ENCODE measurements at regions not wholly inside any gene's neighbourhood (a gene's known extent, or its start where the extent isn't known, plus 50 kb on each side); places are given as distances from the start of the nearest gene placed in this dataset.

DNA sequence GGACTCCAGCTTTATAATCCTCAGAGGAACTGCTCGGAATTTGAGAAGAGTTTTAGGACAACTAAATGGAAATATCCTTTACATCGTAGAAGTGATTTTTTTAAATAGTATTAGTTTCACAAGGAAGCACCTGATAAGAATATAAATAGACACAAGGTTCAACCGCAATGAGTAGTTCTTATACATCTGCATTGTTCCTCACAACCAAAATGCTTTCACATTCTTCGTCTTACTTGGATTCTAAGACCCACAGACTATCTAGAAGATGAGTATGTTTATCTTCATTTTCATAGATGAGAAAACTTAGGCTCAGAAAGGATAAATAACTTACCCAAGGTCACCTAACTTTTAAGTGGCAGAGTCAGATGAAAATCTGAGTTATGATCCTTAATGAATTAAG lies 469.0 kb downstream of the GALC start:
- no peak for DNase-seq
- H3K4me1 ChIP-seq = no peaks in the 10 kb centered on the region

DNA sequence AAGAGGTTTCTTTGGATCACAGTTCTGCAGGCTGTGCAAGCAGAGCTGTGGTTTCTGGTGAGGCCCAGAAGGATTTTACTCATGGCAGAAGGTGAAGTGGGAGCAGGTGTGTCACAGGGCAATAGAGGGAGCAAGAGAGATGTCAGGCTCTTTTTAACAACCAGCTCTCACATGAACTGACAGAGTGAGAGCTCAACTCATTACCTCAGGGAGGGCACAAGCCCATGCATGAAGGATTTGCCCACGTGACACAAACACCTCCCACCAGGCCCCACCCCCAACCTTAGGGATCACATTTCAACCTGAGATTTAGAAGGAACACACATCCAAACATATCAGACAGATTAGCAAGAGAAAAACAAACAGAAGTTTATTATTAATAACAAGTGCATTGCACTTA lies 470.4 kb downstream of the GALC start:
- H3K4me3 ChIP-seq = no peak overlapping the region
- WGBS, 2 donors = 6 to 14% methylated on average over 1 of the region's 1 CpG
- intact Hi-C loops (cut with DNase I) = no loop called here
- H3K9me3 ChIP-seq = no peaks in the 10 kb centered on the region
- no peak overlapping the region for H3K27ac ChIP-seq
- H3K36me3 ChIP-seq = no peaks in the 10 kb centered on the region
- no peaks in the 10 kb centered on the region for H3K4me1 ChIP-seq
- no peaks in the 10 kb centered on the region for H3K27me3 ChIP-seq
- TF ChIP-seq, protein P1, sequence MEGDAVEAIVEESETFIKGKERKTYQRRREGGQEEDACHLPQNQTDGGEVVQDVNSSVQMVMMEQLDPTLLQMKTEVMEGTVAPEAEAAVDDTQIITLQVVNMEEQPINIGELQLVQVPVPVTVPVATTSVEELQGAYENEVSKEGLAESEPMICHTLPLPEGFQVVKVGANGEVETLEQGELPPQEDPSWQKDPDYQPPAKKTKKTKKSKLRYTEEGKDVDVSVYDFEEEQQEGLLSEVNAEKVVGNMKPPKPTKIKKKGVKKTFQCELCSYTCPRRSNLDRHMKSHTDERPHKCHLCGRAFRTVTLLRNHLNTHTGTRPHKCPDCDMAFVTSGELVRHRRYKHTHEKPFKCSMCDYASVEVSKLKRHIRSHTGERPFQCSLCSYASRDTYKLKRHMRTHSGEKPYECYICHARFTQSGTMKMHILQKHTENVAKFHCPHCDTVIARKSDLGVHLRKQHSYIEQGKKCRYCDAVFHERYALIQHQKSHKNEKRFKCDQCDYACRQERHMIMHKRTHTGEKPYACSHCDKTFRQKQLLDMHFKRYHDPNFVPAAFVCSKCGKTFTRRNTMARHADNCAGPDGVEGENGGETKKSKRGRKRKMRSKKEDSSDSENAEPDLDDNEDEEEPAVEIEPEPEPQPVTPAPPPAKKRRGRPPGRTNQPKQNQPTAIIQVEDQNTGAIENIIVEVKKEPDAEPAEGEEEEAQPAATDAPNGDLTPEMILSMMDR (IDR thresholded peaks at IDR 0.05) = no peak
- no peak for TF ChIP-seq POLR2A (IDR thresholded peaks at IDR 0.05)
- no peak for DNase-seq

More for the DNA sequence above, 469.0 kb downstream of the GALC start:
- Histone ChIP-seq H3K27ac (no peak overlapping the region), H3K36me3 (no peaks in the 10 kb centered on the region), H3K27me3 (no peaks in the 10 kb centered on the region), H3K4me3 (no peak overlapping the region), H3K9me3 (no peaks in the 10 kb centered on the region)
- TF ChIP-seq, protein P1 (IDR thresholded peaks at IDR 0.05) = no peak
- TF ChIP-seq POLR2A (IDR thresholded peaks at IDR 0.05) = no peak
- intact Hi-C loops (cut with DNase I) = no loop called here
- WGBS, 2 donors = 75 to 79% methylated on average over 4 of the region's 4 CpGs

DNA sequence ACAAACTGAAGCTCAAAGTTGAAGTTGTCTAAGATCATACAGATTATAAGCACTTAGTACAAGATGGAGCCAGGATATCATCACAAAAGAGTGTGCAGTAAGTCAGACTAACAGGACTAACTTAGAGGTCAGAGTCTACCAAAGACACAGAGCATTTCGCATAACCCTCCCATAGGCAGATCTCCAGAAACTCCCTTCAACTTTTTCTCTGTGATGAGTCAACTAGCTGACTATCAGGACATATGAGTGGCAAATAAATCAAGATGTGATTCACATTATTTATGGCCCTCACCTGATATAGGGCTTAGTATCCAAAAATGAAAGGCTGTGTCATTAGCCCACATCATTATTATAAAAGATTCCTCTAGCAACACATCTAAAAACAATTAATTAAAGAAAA lies 484.6 kb downstream of the GALC start:
- 86 to 94% methylated on average over 1 of the region's 1 CpG for WGBS, 2 donors
- Histone ChIP-seq H3K4me3 (no peak overlapping the region), H3K27ac (no peak overlapping the region), H3K4me1 (no peaks in the 10 kb centered on the region), H3K9me3 (no peaks in the 10 kb centered on the region), H3K36me3 (no peaks in the 10 kb centered on the region), H3K27me3 (no peaks in the 10 kb centered on the region)
- TF ChIP-seq POLR2A (IDR thresholded peaks at IDR 0.05) = no peak
- TF ChIP-seq, protein P1 (IDR thresholded peaks at IDR 0.05) = no peak
- intact Hi-C loops (cut with DNase I) = no loop called here
- no peak for DNase-seq

DNA sequence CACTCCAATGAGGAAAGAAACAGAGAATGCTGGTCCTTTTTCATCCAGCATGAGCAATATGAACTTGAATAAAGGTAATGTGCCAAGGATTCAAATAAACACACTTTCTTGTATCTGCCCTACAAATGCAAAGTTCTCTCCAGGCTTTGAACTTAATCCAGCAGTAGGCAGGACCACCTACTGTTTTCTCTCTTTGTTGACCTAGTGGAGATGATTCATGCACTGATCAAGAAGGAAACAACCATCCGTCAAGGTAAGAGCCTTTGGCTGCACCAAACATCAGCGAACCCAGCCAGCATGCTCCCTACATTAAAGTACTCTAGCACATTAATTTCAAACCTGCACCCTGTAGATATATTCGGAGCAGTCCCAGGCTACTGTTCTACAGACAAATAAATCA lies 489.3 kb downstream of the GALC start:
- Histone ChIP-seq H3K27ac (no peak overlapping the region), H3K9me3 (no peaks in the 10 kb centered on the region), H3K36me3 (no peaks in the 10 kb centered on the region), H3K4me1 (no peaks in the 10 kb centered on the region), H3K4me3 (no peak overlapping the region), H3K27me3 (no peaks in the 10 kb centered on the region)
- WGBS, 2 donors = 63 to 76% methylated on average over 3 of the region's 3 CpGs
- TF ChIP-seq POLR2A (IDR thresholded peaks at IDR 0.05) = no peak
- TF ChIP-seq, protein P1 (IDR thresholded peaks at IDR 0.05) = no peak
- no peak for DNase-seq
- intact Hi-C loops (cut with DNase I) = no loop called here

DNA sequence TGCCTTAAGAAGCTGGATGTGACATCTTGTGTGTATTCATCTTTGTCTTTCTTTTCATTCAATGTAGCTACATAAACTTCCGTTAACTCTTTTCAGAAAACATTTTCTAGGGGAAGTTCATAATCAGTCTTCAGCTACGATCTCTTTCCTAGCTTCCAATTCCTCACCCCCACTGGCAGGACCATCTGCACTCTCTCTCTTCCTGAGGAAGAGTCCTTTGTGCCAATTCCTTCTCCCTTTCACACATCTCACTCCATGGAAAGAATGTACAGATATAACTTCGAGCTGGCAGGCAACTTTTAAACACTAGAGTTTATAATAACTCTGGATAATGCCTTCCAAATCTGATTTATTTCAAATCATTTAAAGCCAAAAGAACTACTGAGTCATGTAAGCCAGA lies 495.7 kb downstream of the GALC start:
- no peak for DNase-seq
- Histone ChIP-seq H3K4me1 (no peaks in the 10 kb centered on the region), H3K27ac (no peak overlapping the region), H3K36me3 (no peaks in the 10 kb centered on the region), H3K9me3 (no peaks in the 10 kb centered on the region), H3K27me3 (no peaks in the 10 kb centered on the region), H3K4me3 (no peak overlapping the region)
- no peak for TF ChIP-seq POLR2A (IDR thresholded peaks at IDR 0.05)
- TF ChIP-seq, protein P1 (IDR thresholded peaks at IDR 0.05) = no peak
- intact Hi-C loops (cut with DNase I) = no loop called here
- WGBS, 2 donors = 46 to 53% methylated on average over 3 of the region's 3 CpGs

Data from esophagus squamous epithelium (tissue), 5 donors.